Natural killer cell treated with Interleukin-12 subunit alpha and Interleukin-12 subunit beta and Interleukin-15 and Interleukin-18, amount 100 ng/mL, for 72 hours (primary cell): ENCODE measurements at regions not wholly inside any gene's neighbourhood (a gene's known extent, or its start where the extent isn't known, plus 50 kb on each side); places are given as distances from the start of the nearest gene placed in this dataset.

Source experiments
- ATAC-seq, 2 donors: fragments of 150-1000 bp; cut with Tn5 transposase in 1 of 2; sonication (Bioruptor Pico), chemical (Tn5 transposase) in 1 of 2; 2 replicates each; pipeline ENCODE4 v1.10.0; 2021
- DNase-seq: peaks from one replicate; pipeline ENCODE4 v3.0.0; 2022; ENCODE audit warnings: low spot score
- H3K27ac Mint-ChIP-seq, 2 donors: 1 replicate in 1 of 2; 2 replicates in 1 of 2; pipeline ENCODE4 v1.8.0; 2022; ENCODE audit warnings: mixed read lengths in 2 of 2, mild to moderate bottlenecking in 1 of 2, moderate library complexity in 1 of 2
- H3K27me3 Mint-ChIP-seq, 2 donors: 1 replicate in 1 of 2; 2 replicates in 1 of 2; pipeline ENCODE4 v1.8.0; 2022; ENCODE audit warnings: mixed read lengths in 2 of 2
- H3K36me3 Mint-ChIP-seq: one replicate; pipeline ENCODE4 v1.8.0; 2022; ENCODE audit warnings: mixed read lengths
- H3K4me1 Mint-ChIP-seq, 2 donors: 1 replicate in 1 of 2; 2 replicates in 1 of 2; pipeline ENCODE4 v1.8.0; 2022; ENCODE audit warnings: low read depth in 2 of 2, mixed read lengths in 2 of 2, mild to moderate bottlenecking in 1 of 2
- H3K4me3 Mint-ChIP-seq: one replicate; pipeline ENCODE4 v1.8.0; 2022; ENCODE audit warnings: mixed read lengths
- H3K9me3 Mint-ChIP-seq: 2 replicates; pipeline ENCODE4 v1.8.0; 2022; ENCODE audit warnings: mixed read lengths

DNA sequence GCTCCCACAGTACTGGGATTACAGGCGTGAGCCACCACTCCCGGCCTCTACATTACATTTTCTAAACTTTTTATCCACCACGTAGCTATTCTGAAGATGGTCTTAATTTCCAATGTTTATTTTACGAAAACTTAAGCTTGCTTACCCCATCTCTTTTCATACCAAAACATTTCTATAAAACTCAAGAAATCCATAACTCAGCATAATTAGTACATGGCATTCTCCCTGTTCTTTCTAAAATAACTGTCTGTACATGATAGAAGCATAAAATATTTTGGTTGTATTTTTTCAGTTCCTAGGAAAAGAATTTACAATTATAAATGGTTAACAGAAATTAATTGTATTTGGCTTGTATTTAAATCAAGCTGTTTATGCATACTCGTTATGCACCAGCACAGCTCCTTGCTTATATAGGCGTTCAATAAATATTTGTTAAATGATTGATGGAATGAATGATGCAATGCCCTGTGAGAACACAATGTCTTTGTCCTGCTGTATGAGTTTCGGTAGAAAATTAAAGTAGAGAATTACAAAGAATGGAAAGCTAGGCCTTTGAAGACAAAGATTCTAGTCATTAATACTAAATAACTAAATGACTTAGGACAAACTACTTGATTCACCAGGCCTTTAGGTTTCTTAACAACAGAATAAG is 384.2 kb downstream of the EFNA5 start:
- Mint-ChIP-seq H3K36me3 (no peaks in the 10 kb centered on the region), H3K9me3 (no peaks in the 10 kb centered on the region)

DNA sequence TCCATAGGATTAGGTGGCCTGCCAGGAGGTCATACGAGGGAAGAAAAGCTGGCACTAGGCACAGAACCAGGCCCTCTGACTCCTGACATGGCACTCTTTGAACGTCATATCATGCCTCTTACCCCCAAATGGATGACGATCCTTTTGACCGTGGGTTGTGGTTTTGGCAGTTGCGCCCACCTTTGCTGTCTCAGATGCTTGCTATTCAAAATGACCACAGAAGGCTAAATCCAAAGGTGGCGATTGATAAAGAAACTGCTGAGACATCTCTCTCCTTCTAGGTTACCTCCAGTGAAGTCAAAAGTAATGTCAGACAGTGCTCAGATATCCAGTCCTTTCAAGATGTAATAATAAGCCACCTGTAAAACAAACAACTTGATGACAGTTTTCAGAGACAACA is 385.0 kb downstream of the EFNA5 start:
- Mint-ChIP-seq H3K36me3 (no peaks in the 10 kb centered on the region), H3K27ac (peak overlapping the region; percentile 29 to 77), H3K27me3 (peaks cover 0 to 3% of the 10 kb centered on the region in 2 donors), H3K4me3 (peak overlapping the region; percentile 36), H3K9me3 (no peaks in the 10 kb centered on the region), H3K4me1 (peaks cover 31 to 42% of the 10 kb centered on the region in 2 donors)
- ATAC-seq (peak; percentile 76 to 83), DNase-seq (no peak)

More for the DNA sequence above, 384.2 kb downstream of the EFNA5 start:
- Mint-ChIP-seq H3K4me1 (peaks cover 31 to 42% of the 10 kb centered on the region in 2 donors), H3K27me3 (no peaks in the 10 kb centered on the region), H3K4me3 (peak overlapping the region; percentile 36), H3K27ac (peak overlapping the region in 1 of 2 donors; percentile 77)
- DNase-seq: no peak
- no peak for ATAC-seq

DNA sequence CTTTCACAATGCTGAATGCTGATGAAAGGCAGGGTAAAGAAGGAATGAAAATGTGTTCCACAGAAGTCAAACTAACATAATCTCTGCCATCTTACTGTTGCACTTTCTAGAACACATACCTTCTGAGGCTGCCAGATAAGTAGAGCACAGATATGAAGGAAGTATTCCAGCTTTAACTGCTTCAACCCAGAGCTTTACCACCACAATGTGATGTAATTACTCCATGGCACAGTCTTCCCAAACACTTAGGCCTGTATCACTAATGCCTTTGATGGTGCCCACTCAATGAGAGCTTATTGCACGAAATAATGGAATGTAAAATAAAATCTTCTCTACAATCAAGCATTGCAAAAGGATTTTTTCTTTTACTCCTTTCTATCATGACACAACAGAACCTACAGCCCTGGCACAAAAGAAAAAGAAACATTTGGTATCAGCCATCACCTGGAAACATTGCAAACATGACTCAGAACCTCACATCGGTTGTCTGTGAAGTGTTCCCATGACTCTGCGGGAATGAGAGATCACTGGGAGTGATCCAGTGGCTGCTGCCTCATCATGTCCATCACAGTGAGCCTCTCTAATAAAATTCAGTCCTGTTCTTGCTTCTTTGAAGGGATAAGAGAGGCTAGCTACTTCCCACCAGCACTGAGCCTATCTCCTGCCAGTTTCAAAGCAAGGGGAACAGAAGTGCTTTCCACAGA is 385.8 kb downstream of the EFNA5 start:
- ATAC-seq: no peak
- no peaks in the 10 kb centered on the region for H3K9me3 Mint-ChIP-seq

DNA sequence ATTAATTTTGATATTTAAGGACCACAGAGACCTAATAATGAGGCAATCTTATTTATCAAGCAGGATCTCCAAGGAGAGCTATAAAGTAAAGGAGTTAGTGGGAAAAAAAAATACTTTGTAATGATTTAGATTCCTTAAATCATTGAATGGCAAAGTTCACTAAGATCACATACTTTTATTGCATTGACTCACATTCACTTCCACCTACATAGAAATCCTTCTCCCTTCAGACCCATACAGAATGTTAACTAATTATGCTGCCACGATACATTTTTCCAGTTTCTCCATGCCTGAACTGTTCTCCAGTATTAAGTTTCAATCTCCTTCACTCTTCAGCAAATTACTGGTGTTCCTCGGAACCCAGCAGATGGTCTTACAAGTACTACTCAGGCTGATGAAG is 388.7 kb downstream of the EFNA5 start:
- Mint-ChIP-seq H3K9me3 (no peaks in the 10 kb centered on the region), H3K4me1 (peaks cover 16 to 22% of the 10 kb centered on the region in 2 donors), H3K27ac (no peak overlapping the region), H3K36me3 (no peaks in the 10 kb centered on the region), H3K4me3 (no peak overlapping the region), H3K27me3 (peaks cover 0 to 3% of the 10 kb centered on the region in 2 donors)
- no peak for DNase-seq
- ATAC-seq: no peak

More for the DNA sequence above, 385.8 kb downstream of the EFNA5 start:
- Mint-ChIP-seq H3K36me3 (no peaks in the 10 kb centered on the region), H3K4me3 (no peak overlapping the region), H3K27me3 (peaks cover 0 to 3% of the 10 kb centered on the region in 2 donors), H3K4me1 (peaks cover 31 to 42% of the 10 kb centered on the region in 2 donors), H3K27ac (peak overlapping the region; percentile 29 to 77)
- DNase-seq: no peak

DNA sequence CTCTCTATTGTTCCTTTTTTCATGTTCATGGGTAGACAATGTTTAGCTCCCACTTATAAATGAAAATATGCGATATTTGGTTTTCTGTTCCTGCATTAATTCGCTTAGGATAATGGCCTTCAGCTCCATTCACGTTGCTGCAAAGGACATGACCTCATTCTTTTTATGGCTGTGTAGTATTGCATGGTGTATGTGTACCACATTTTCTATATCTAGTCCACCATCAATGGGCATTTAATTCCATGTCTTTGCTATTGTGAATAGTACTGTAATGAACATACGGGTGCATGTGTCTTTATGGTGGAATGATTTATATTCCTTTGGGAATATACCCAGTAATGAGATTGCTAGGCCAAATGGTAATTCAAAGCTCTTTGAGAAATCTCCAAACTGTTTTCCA is 392.0 kb downstream of the EFNA5 start:
- Mint-ChIP-seq H3K4me1 (no peaks in the 10 kb centered on the region), H3K9me3 (no peaks in the 10 kb centered on the region), H3K27me3 (peaks cover 0 to 3% of the 10 kb centered on the region in 2 donors), H3K36me3 (no peaks in the 10 kb centered on the region), H3K27ac (no peak overlapping the region), H3K4me3 (no peak overlapping the region)
- no peak for DNase-seq
- no peak for ATAC-seq

DNA sequence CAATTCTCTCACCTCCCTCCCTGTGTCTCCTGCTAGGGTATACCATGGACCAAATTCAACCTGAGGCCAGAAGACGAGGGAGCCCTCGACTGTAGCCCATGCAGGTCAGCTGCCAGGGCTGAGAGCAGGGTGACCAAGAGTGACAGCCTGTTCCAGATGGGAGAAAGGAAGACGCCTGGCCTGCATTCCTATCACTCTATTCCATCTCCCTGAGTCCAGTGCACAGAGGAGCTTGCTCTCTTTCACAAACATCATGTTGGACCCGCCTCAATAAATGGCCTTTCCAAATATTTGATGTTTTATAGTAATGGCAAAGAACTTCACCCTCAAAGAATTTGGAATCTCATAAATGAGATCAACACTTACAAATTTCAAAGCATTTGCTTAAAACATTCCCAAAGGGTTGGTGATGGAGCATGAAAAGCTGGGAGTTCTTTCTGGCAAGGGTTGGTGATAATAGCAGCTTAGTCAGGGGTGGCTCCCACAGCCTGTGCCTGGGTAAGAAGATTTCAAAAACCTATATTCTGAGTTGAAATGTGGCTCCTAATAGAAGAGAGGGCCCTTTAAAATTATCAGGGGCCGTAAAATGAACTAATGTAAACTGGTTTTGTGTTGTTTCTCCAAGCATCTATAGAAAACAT is 393.1 kb downstream of the EFNA5 start:
- H3K27me3 Mint-ChIP-seq: peaks cover 0 to 3% of the 10 kb centered on the region in 2 donors
- ATAC-seq (no peak), DNase-seq (no peak)

DNA sequence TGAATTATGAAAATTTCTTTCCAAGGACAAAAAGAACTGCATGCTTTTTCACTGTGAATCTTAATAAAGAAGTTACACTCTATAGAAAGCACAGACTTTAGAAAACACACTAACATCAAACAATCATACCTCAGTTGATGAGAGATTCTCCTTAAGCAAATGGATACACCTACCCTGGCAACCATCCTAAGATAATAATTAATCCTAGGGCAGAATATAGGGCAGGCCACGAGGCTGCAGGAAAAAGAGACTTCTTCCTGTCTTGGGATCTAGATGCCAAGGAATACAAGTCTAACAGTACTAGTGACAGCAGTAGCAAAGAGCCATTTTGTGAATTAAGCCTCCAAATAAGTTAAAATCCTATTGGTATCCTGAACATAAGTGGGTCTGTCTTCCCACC is 395.4 kb downstream of the EFNA5 start:
- H3K4me1 Mint-ChIP-seq: no peaks in the 10 kb centered on the region
- no peaks in the 10 kb centered on the region for H3K9me3 Mint-ChIP-seq
- no peaks in the 10 kb centered on the region for H3K36me3 Mint-ChIP-seq
- no peaks in the 10 kb centered on the region for H3K27me3 Mint-ChIP-seq
- DNase-seq (no peak), ATAC-seq (no peak)
- H3K4me3 Mint-ChIP-seq: no peak overlapping the region
- H3K27ac Mint-ChIP-seq: no peak overlapping the region

More for the DNA sequence above, 393.1 kb downstream of the EFNA5 start:
- Mint-ChIP-seq H3K9me3 (no peaks in the 10 kb centered on the region), H3K27ac (no peak overlapping the region), H3K4me1 (no peaks in the 10 kb centered on the region), H3K4me3 (no peak overlapping the region), H3K36me3 (no peaks in the 10 kb centered on the region)

DNA sequence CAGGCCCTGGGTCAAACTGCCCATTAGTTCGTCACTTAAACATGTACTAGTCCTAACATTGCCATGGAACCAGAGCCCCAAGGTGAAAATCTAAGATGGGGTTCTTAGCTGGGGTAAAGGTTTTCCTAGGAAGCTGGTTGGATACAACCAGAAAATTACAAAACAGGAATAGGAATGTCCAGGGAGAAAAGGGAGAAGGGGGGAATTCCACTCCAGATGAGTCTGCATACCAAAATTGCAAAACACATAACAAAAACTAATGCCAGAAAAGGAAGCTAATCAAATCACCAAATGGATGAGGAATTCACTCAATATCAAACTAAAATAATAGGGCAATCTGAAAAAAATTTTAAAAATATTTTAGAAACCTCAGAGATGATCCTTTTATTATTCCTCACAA is 396.2 kb downstream of the EFNA5 start:
- Mint-ChIP-seq H3K27me3 (no peaks in the 10 kb centered on the region), H3K36me3 (no peaks in the 10 kb centered on the region), H3K4me3 (no peak overlapping the region), H3K4me1 (no peaks in the 10 kb centered on the region), H3K9me3 (no peaks in the 10 kb centered on the region), H3K27ac (no peak overlapping the region)
- DNase-seq: no peak
- no peak for ATAC-seq

DNA sequence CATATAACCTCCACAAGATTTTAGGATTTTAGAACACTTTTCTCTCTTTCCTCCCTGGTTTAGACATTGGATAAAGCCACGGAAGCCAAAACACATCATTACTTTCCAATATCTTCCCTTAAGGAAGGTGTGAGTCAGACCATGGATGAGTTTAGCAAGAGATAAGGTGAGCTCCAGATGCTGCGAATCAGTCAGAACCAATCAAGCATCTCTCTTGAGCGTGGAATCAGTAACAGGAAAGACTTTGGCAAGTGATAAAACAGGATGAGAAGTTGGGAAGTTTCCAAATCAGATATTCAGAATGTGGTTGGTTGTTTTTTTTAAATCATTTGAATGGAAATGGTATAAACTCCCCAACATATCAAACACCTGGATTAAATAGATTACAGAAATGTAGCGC is 397.8 kb downstream of the EFNA5 start:
- Mint-ChIP-seq H3K27me3 (peaks cover 0 to 4% of the 10 kb centered on the region in 2 donors), H3K27ac (no peak overlapping the region), H3K9me3 (no peaks in the 10 kb centered on the region), H3K4me1 (no peaks in the 10 kb centered on the region), H3K36me3 (no peaks in the 10 kb centered on the region), H3K4me3 (no peak overlapping the region)
- no peak for DNase-seq
- ATAC-seq: no peak

DNA sequence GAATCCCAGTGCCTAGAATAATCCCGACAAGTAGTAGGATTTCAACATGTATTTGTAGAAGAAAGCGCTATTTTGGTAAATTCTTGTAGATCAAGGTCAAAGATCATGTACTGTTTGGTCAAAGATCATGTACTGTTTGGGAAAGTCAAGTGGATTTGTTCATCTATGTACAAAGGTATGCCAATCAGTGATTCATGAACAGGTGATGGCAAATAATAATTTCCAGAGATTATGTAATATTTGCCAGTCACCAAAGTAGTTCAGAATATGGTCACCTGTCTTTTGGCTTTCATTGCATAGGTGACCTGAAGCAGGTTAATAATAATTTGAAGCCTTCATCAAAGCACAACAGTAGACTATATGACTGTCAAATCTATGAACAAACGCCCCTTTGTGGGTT is 398.2 kb downstream of the EFNA5 start:
- no peaks in the 10 kb centered on the region for H3K4me1 Mint-ChIP-seq
- peaks cover 0 to 4% of the 10 kb centered on the region in 2 donors for H3K27me3 Mint-ChIP-seq

DNA sequence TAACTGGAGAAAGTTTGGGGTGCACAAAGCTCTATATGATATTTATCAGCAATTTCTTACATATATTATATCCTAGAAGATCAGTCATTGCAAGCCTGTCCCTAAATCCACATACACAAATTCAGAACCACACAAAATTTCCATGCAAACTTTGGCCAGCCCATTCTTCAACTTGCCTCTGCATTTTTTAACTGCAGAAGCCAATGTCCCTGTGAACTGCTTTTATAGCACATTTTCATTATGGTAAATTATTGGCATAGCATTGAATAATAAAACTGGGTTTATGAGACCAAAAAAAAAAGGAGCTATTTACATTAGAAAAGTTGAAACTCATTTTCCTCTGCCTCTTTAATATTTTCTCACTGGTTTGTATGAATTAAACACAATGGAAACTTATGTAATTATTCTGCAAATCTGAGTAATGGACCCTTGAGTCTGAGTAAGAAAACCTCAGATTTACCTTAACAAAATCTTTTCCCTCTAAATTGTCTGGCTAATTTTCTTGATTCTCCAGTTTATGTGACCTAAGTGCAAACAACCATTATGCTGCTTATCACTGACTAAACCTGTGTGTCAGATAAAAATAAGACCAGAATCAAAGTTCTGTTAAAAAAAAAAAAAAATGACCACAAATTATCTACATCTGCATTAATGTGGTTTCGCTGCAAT is 398.9 kb downstream of the EFNA5 start:
- Mint-ChIP-seq H3K4me1 (no peaks in the 10 kb centered on the region), H3K36me3 (no peaks in the 10 kb centered on the region), H3K27me3 (peaks cover 0 to 4% of the 10 kb centered on the region in 2 donors), H3K27ac (no peak overlapping the region), H3K9me3 (no peaks in the 10 kb centered on the region), H3K4me3 (no peak overlapping the region)
- DNase-seq (no peak), ATAC-seq (no peak)

More for the DNA sequence above, 398.2 kb downstream of the EFNA5 start:
- H3K27ac Mint-ChIP-seq: no peak overlapping the region
- DNase-seq (no peak), ATAC-seq (no peak)
- no peaks in the 10 kb centered on the region for H3K9me3 Mint-ChIP-seq
- H3K4me3 Mint-ChIP-seq: no peak overlapping the region
- no peaks in the 10 kb centered on the region for H3K36me3 Mint-ChIP-seq

DNA sequence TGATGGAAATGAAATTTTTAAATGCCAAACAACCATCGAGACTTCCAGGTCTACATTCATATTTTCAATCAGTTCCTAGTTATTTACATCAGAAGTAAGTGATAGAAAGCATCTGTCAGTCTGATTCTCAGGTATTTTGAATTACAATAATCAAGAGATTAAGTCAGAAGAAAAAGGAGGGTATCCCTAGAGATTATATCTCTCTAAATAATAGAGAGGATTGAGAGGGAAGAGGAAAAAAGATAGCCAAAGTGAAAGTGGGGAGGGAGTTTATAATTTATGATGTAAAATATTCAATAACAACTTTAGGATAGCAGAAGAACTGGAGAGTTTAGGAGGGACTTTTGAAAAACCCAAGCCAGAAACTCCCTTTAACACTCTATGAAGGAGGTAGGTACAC is 400.2 kb downstream of the EFNA5 start:
- Mint-ChIP-seq H3K36me3 (no peaks in the 10 kb centered on the region), H3K27ac (peak overlapping the region in 1 of 2 donors; percentile 29), H3K9me3 (no peaks in the 10 kb centered on the region), H3K4me3 (no peak overlapping the region), H3K4me1 (no peaks in the 10 kb centered on the region), H3K27me3 (peaks cover 0 to 4% of the 10 kb centered on the region in 2 donors)
- DNase-seq: no peak
- no peak for ATAC-seq

DNA sequence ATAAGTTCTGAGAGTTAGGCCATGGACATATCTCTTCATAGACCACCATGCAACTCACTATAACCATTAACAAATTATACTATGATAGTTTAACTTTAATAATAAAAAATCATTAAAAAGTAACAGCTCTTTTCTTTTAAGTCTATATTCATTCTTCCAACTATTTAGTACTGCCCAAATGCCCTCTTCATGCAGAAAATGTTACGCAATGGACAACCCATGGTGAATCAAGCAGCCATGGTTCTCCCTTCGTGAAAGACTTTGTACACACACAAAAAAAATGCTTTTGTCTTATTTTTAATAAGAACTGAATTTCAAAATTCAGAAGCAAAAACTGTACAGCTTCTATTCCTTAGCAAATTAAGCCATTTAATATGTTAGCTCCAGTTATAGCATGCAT is 401.1 kb downstream of the EFNA5 start:
- H3K27me3 Mint-ChIP-seq: peaks cover 0 to 4% of the 10 kb centered on the region in 2 donors
- DNase-seq: no peak
- ATAC-seq: no peak
- no peak overlapping the region for H3K4me3 Mint-ChIP-seq
- no peaks in the 10 kb centered on the region for H3K4me1 Mint-ChIP-seq
- no peaks in the 10 kb centered on the region for H3K9me3 Mint-ChIP-seq
- H3K36me3 Mint-ChIP-seq: no peaks in the 10 kb centered on the region
- H3K27ac Mint-ChIP-seq: no peak overlapping the region

DNA sequence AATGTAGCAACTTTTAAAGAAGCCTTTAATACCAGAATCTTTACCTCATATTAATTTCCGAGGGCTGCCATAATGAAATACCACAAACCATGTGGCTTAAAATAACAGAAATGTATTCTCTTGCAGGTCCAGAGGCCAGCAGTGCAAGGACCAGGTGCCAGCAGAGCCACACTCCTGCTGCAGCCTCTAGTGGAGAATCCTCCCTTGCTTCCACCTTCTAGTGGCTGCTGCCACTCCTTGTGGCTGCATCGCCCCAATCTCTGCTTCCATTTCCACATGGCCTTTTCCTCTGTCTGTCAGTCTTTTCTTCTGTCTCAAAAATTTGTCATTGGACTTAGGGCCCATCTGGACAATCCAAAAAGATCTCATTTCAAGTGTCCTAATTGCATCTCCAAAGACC is 401.5 kb downstream of the EFNA5 start:
- ATAC-seq: no peak
- Mint-ChIP-seq H3K4me3 (no peak overlapping the region), H3K36me3 (no peaks in the 10 kb centered on the region)

More for the DNA sequence above, 401.5 kb downstream of the EFNA5 start:
- no peaks in the 10 kb centered on the region for H3K4me1 Mint-ChIP-seq
- no peaks in the 10 kb centered on the region for H3K9me3 Mint-ChIP-seq
- DNase-seq: no peak
- H3K27ac Mint-ChIP-seq: no peak overlapping the region
- H3K27me3 Mint-ChIP-seq: peaks cover 0 to 4% of the 10 kb centered on the region in 2 donors
